Ovary (tissue), 7 donors: ENCODE measurements at regions not wholly inside any gene's neighbourhood (a gene's known extent, or its start where the extent isn't known, plus 50 kb on each side); places are given as distances from the start of the nearest gene placed in this dataset.

Experiments
- DNase-seq, 5 donors: peaks; one replicate each; pipeline ENCODE4 v3.0.0-alpha.2; 2019 to 2020
- H3K27ac ChIP-seq, 2 donors: fragments of 200-600 bp; one replicate each; pipeline versions ENCODE4 v1.5.1 to v1.8.0; 2019 to 2022
- H3K27me3 ChIP-seq: fragments of 200-600 bp; one replicate; pipeline ENCODE4 v1.8.0; 2022
- H3K36me3 ChIP-seq: fragments of 200-600 bp; sonication (generic); one replicate; pipeline ENCODE4 v1.5.1; 2019
- H3K4me1 ChIP-seq: one replicate; pipeline ENCODE4 v1.8.1; 2013; ENCODE audit warnings: mild to moderate bottlenecking, moderate library complexity; ENCODE audit not compliant: insufficient read depth
- H3K4me3 ChIP-seq: fragments of 200-600 bp; sonication (generic); one replicate; pipeline ENCODE4 v1.5.1; 2017
- H3K9me3 ChIP-seq, 2 donors: fragments of 200-600 bp in 1 of 2; sonication (generic) in 1 of 2; one replicate each; pipeline versions ENCODE4 v1.5.1 to v1.8.1; 2013 to 2019; ENCODE audit warnings: mild to moderate bottlenecking in 1 of 2, moderate library complexity in 1 of 2
- EP300 ChIP-seq: sonication (generic); formaldehyde crosslinking; IDR thresholded peaks from one replicate; pipeline ENCODE4 v1.6.1; 2017; ENCODE audit warnings: antibody characterized with exemption
- POLR2A ChIP-seq: fragments of 450-650 bp; IDR thresholded peaks from one replicate; pipeline ENCODE4 v1.6.1; 2017; ENCODE audit warnings: antibody characterized with exemption, mild to moderate bottlenecking, moderate library complexity
- WGBS, 3 donors: extraction: QIAGEN DNeasy Blood & Tissue Kit in 1 of 3; methylation state at CpG; one replicate each; pipeline versions ENCODE4 v1.1.5 to v1.1.7; 2013 to 2017; 5-methylcytosine and 5-hydroxymethylcytosine counted together
- intact Hi-C, 4 donors: fragments of 100-400 bp; cut with DNase I; formaldehyde crosslinking; loops; one replicate each; pipeline versions ENCODE4 v1.11.0 to v1.15.1; 2022 to 2023
- TF ChIP-seq, protein P1 (sequence below), 3 donors: fragments of 450-650 bp in 2 of 3; fragments of 200-600 bp in 1 of 3; IDR thresholded peaks; one replicate each; pipeline versions ENCODE4 v1.5.1 to v1.8.0; 2016 to 2022; ENCODE audit warnings: antibody characterized with exemption in 3 of 3, mild to moderate bottlenecking in 1 of 3
- donor health status: DM: no; HTN: no; CAD: no; lungs with moderate emphysema.
- donor health status: DM: no; HTN: no; CAD: no.
- donor health status: Bipolar disorder and iron deficiency.
- donor health status: DM: no; HTN: no; CAD: no.
- donor health status: DM: yes; HTN: yes; CAD: no.

DNA sequence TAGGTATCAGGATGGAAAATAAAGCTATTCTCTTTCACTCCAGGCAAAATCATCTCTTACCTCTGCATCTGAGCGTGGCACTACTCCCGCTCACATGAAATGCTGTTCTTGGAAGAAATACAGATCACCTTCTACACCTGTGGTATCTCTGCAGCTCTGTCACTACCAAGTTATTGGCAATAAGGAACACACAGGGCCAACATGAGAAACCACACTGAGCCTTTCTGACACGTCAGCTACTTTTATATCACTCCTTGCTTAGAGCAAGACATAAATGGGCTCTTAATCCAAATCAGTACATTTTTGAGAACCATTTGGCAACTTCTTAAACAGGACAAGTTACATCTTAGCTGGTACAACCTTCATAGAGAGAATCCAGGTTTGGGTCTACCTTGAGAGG lies 101.8 kb upstream of the GUCY1A1 start:
- TF ChIP-seq POLR2A (no peak), EP300 (no peak)
- TF ChIP-seq, protein P1, sequence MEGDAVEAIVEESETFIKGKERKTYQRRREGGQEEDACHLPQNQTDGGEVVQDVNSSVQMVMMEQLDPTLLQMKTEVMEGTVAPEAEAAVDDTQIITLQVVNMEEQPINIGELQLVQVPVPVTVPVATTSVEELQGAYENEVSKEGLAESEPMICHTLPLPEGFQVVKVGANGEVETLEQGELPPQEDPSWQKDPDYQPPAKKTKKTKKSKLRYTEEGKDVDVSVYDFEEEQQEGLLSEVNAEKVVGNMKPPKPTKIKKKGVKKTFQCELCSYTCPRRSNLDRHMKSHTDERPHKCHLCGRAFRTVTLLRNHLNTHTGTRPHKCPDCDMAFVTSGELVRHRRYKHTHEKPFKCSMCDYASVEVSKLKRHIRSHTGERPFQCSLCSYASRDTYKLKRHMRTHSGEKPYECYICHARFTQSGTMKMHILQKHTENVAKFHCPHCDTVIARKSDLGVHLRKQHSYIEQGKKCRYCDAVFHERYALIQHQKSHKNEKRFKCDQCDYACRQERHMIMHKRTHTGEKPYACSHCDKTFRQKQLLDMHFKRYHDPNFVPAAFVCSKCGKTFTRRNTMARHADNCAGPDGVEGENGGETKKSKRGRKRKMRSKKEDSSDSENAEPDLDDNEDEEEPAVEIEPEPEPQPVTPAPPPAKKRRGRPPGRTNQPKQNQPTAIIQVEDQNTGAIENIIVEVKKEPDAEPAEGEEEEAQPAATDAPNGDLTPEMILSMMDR (IDR thresholded peaks at IDR 0.05) = no peak
- DNase-seq = no peak
- no peaks in the 10 kb centered on the region for H3K9me3 ChIP-seq
- H3K4me3 ChIP-seq = no peak overlapping the region
- WGBS, 3 donors = 95 to 98% (median 96%) methylated on average over 3 of the region's 3 CpGs
- no peaks in the 10 kb centered on the region for H3K4me1 ChIP-seq
- no peaks in the 10 kb centered on the region for H3K36me3 ChIP-seq
- no peaks in the 10 kb centered on the region for H3K27me3 ChIP-seq
- intact Hi-C loops = no loop called here
- no peak overlapping the region for H3K27ac ChIP-seq

DNA sequence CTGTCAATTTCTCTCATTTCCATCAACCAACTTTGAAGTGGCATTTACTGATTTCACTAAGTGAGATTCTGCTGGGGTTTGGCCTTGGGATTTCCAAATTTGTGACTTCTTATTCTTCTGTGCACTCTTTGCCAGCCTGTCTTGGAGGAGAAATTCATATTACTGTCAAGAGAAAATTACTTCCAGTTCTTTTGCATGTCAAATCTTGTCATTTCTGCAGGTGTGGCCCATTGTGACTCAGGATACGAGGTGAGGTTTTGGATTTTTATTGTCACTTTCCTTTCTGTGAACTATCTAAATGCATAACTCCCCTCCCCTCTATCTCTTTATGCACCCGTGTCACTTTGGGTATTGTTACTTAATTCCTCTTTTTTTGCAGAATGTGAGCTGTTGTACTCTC lies 102.6 kb upstream of the GUCY1A1 start:
- Histone ChIP-seq H3K4me1 (no peaks in the 10 kb centered on the region), H3K36me3 (no peaks in the 10 kb centered on the region), H3K27ac (no peak overlapping the region), H3K4me3 (no peak overlapping the region), H3K27me3 (no peaks in the 10 kb centered on the region), H3K9me3 (no peaks in the 10 kb centered on the region)
- WGBS, 3 donors = 81 to 91% (median 85%) methylated on average over 2 of the region's 2 CpGs
- TF ChIP-seq, protein P1 (IDR thresholded peaks at IDR 0.05) = no peak
- TF ChIP-seq EP300 (no peak), POLR2A (no peak)
- intact Hi-C loops = no loop called here
- no peak for DNase-seq

DNA sequence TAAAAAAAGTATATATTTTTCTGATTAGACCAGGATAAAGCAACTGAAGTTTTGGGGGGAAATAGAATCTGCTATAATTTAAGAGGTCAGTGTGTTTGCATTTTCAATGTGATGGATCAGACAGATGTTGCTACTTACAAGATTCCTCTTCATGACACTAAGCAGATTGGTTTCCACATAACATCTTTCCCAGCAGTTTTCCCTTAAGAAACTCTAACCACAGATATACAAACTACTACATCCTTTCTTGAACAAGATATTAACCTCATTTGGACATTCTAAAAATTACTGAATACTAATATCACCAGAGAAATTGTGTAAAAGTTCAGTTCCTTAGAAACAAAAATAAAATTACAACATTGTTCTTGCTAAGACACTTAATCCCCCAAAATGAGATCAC lies 106.7 kb upstream of the GUCY1A1 start:
- intact Hi-C loops = no loop called here
- no peak for DNase-seq
- Histone ChIP-seq H3K36me3 (no peaks in the 10 kb centered on the region), H3K4me1 (no peaks in the 10 kb centered on the region), H3K9me3 (no peaks in the 10 kb centered on the region), H3K27ac (no peak overlapping the region), H3K4me3 (no peak overlapping the region), H3K27me3 (no peaks in the 10 kb centered on the region)
- TF ChIP-seq, protein P1 (IDR thresholded peaks at IDR 0.05) = no peak
- no peak for TF ChIP-seq EP300
- TF ChIP-seq POLR2A = no peak

DNA sequence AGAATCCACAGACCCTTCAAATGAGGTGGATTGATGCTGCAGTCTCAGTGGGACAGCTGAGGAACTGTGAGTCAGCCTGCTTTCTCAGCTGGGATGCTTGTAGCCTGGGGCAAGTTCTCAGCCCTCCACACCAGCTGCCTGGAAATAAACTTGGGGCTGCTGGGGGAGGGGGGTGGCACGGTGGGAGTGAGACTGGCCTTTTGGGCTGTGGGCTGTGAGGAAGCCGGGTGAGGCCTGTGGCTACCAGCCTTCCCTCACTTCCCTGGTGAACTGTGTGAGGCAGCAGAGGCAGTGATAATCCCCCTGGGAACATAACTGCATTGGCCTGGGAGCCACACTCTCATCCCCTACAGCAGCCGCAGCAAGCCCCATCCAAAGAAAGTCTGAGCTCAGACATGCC lies 114.5 kb upstream of the GUCY1A1 start:
- H3K36me3 ChIP-seq = no peaks in the 10 kb centered on the region
- no peak for DNase-seq
- H3K4me1 ChIP-seq = no peaks in the 10 kb centered on the region
- no peak overlapping the region for H3K4me3 ChIP-seq
- H3K27ac ChIP-seq = no peak overlapping the region
- H3K9me3 ChIP-seq = no peaks in the 10 kb centered on the region
- WGBS, 3 donors = 95 to 97% (median 96%) methylated on average over 3 of the region's 3 CpGs
- no peaks in the 10 kb centered on the region for H3K27me3 ChIP-seq
- TF ChIP-seq, protein P1 (IDR thresholded peaks at IDR 0.05) = no peak
- TF ChIP-seq POLR2A = no peak
- TF ChIP-seq EP300 = no peak
- intact Hi-C loops = no loop called here

DNA sequence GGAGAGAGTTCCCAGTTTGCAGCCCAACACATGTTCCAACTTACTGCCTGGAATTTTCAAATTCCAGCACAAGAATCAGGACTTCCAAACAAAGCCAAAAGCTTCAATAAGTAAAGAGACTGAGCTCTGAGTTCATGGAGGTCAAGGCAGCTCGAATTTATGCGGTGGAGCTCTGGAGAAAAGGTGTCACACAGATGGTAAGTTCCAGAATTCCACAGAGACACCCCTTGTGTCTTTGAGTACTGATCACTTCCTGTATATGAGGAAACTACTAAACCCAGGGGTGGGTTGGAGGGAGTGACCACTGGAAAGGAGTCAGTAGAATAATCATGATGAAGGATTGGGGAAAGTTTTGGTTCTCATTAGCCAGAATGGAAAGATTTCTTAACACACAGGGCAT lies 118.5 kb upstream of the GUCY1A1 start:
- 2 to 5% (median 4%) methylated on average over 2 of the region's 2 CpGs for WGBS, 3 donors
- intact Hi-C loops = no loop called here
- H3K4me1 ChIP-seq = no peaks in the 10 kb centered on the region

More for the DNA sequence above, 118.5 kb upstream of the GUCY1A1 start:
- DNase-seq = no peak
- Histone ChIP-seq H3K36me3 (no peaks in the 10 kb centered on the region), H3K27ac (no peak overlapping the region), H3K27me3 (no peaks in the 10 kb centered on the region), H3K4me3 (no peak overlapping the region), H3K9me3 (no peaks in the 10 kb centered on the region)
- TF ChIP-seq EP300 = no peak
- TF ChIP-seq, protein P1 (IDR thresholded peaks at IDR 0.05) = no peak
- no peak for TF ChIP-seq POLR2A
